ENCODE measurements at regions not wholly inside any gene's neighbourhood (a gene's known extent, or its start where the extent isn't known, plus 50 kb on each side); places are given as distances from the start of the nearest gene placed in this dataset.
A peak's percentile ranks its signal among the peaks of the same experiment; 100 is the strongest.
"Not testable (repeated sequence)": the region's sequence is repeated elsewhere in the genome, so short reads cannot be mapped to it uniquely, and the experiment has no call there.

- peak; percentile 5 for DNase-seq (ENCODE audit: low read depth)
These were observed 502.8 kb downstream of the REEP3 start for GRCh38 chr10:64023926-64024470.

DNA sequence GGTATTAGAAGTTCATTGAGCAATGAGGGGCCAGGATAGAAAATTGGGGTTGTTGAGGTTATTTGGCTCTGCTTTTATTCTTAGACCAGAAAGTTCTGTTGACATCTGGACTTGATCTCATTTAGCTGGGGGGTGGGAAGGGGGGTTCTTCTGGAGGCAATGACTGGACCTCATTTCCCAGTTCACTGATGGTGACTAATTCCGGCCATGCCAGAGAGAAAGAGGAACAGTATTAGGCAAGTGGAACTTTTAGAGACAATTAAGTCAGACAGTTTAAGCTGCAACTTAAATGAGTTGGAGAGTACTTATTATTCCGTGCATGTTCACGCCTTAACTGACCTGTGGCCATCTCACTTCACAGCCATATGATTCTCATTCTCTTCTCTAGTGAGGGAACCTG, 512.5 kb downstream of the REEP3 start:
- DNase-seq (ENCODE audit: low read depth), result peak; percentile 9

DNA sequence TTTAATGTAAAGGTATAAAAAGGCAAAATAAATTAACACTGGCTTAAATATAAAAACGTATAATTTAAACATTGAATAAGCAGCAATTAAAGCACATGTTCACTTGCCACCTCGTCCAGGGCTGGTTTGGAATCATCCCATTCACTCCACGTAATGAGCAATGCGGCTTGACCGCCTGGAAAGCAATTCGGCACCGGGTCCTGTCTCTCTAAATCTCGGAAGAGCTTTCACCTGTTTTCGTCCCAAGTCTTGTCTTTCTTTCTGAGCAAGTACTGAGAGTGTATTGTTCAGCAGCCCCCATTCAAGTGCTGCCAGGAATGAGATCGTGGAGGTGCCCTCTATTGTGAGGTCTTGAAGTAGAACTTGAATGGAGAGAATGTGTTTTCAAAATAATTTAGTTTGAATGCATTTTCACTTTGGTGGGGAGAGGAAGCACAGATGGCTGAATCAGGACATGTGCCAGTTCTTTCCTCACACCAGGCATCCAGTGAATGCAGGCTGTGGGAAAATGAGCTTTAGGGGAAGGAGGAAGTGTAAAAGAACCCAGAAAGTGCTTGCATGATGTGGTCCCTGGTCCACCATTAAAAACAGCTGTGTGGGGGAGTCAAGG, 515.2 kb downstream of the REEP3 start:
- no peak for DNase-seq (ENCODE audit: low read depth)

DNA sequence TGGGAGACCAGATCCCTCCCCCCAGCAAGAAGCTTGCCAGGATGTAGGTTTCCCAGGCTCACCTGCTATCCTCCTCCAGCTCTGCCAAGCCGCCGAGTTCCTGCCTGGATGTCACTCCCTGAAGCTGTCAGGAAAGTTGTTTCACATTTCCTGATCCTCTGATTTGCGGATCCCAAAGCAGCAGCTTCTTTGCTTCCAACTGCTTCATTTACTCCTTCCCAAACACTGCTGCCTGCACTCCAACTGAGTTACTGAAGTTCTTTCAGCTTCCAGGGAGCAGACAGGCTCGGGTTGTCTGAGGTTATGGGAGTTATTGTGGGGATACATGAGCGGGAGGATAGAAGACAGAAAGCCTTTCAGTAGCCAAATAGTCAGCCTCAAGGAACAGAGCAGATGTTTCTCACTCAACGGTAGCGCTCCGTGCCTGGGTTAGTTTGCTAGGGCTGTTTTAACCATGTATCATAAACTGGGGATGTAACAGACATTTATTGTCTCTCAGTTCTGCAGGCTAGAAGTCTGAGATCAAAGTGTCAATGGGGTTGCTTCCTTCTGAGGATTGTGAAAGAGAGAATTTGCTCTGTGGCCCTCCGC, 516.0 kb downstream of the REEP3 start:
- DNase-seq (ENCODE audit: low read depth), result peak; percentile 38

- DNase-seq (ENCODE audit: low read depth), result no peak
These were observed 516.9 kb downstream of the REEP3 start for GRCh38 chr10:64038107-64038506.

DNA sequence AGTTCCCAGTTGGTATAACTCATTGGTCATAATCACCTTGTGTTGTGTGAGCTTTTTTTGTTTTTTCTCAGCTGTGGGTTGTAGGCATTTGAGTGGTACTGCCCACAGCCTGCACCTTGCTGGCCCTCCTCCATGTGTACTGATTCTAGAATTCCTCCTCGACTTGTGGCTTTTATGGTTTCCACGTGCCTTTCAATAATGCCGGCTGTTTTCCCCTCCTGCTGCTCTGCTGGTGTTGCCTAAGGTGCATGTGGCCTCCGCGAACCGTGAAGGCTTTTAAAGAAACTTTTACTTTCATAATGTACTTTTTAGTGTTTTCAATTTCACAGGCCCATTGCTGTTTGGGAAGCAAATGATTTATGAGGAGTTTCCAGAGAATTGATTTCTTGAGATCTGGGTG, 518.0 kb downstream of the REEP3 start:
- DNase-seq (ENCODE audit: low read depth), result no peak

- DNase-seq (ENCODE audit: low read depth), result no peak
These were observed 519.6 kb downstream of the REEP3 start for GRCh38 chr10:64040781-64041180.

GRCh38 chr10:64041185-64041988, 520.2 kb downstream of the REEP3 start:
- peak; percentile 45 for DNase-seq (ENCODE audit: low read depth)

- no peak for DNase-seq (ENCODE audit: low read depth)
These were observed 520.8 kb downstream of the REEP3 start for GRCh38 chr10:64041989-64042490.

DNA sequence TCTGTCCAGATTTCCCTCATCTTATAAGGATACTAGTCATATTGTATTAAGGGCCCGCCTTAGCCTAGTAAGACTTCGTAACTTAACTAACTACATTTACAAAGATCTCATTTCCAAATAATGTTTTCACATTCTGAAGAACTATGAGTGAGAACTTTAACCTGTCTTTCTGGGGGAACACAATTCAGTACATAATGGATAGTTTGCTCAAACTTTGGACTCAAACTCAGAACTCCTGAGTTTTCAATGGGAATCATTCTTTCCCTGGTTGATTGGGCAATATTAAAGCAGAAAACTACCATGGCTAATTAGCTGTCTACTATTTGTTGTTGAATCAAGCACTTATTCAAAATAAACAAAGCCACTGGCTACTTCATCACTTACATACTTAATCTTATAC, 522.9 kb downstream of the REEP3 start:
- no peak for DNase-seq (ENCODE audit: low read depth)

DNA sequence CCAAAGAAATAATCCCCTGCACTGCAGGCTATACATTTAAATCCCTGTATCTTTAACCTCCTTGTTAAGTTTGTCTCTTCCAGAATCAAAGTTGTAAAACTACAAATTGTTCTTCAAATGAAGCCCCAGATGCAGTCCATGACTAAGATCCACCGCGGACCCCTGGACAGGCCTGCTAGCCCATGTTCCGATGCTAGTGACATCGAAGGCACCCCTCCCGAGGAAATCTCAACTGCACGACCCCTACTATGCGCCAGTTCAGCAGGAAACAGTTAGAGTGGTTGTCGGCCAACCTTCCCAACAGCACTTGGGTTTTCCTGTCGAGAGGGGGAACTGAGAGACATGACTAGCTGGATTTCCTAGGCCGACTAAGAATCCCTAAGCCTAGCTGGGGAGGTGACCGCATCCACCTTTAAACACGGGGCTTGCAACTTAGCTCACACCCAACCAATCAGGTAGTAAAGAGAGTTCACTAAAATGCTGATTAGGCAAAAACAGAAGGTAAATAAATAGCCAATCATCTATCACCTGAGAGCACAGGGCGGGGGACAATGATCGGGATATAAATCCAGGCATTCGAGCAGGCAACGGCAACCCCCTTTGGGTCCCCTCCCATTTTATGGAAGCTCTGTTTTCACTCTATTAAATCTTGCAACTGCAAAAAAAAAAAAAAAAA, 523.9 kb downstream of the REEP3 start:
- not testable (repeated sequence) for DNase-seq (ENCODE audit: low read depth)

- no peak for DNase-seq (ENCODE audit: low read depth)
These were observed 533.2 kb downstream of the REEP3 start for GRCh38 chr10:64054392-64054791.

DNA sequence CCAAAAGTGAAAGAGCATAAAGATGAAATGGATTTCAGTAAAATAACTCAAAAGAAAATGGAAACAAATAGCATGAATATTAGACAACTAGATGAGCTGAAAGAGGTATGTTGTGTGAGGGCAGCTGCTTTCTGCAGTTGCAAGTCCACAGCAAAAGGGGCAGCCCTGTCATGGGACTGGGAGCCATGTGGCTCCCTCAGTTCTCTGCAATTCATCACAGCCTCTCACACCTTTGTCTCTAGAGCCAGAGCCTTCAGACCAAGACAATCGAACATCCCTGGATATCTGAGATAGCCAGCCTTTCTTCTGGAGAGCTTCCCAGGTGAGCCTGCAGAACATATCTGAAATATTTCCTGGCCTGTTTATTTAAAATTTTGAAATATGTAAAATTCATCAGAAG, 538.7 kb downstream of the REEP3 start:
- DNase-seq (ENCODE audit: low read depth), result no peak

- DNase-seq (ENCODE audit: low read depth), result no peak
These were observed 539.2 kb downstream of the REEP3 start for GRCh38 chr10:64060389-64060788.

GRCh38 chr10:64062793-64063192, 541.6 kb downstream of the REEP3 start:
- no peak for DNase-seq (ENCODE audit: low read depth)

- peak; percentile 14 for DNase-seq (ENCODE audit: low read depth)
These were observed 545.9 kb downstream of the REEP3 start for GRCh38 chr10:64067009-64067606.

GRCh38 chr10:64067859-64068258, 546.7 kb downstream of the REEP3 start:
- no peak for DNase-seq (ENCODE audit: low read depth)

DNA sequence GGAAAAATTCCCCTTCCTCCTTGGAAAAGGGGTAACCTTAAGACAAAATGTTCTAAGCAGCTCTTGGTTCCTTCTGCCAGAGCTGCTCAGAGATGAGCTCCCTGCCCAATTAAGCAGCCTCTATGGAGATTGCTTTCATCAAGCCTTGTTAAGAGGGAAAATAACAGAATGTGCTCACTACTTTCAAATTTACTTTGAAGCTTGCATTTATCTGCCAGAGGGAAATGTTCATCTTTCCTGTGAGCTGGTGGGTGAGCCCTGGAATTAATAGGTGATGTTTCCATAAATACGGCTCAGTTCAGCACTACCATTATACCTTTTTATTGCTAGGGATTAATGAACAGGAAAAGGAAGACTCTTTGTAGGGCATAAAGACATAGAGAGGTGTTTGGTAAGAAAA, 549.0 kb downstream of the REEP3 start:
- DNase-seq (ENCODE audit: low read depth), result no peak

GRCh38 chr10:64071218-64071617, 550.0 kb downstream of the REEP3 start:
- peak; percentile 22 for DNase-seq (ENCODE audit: low read depth)

DNA sequence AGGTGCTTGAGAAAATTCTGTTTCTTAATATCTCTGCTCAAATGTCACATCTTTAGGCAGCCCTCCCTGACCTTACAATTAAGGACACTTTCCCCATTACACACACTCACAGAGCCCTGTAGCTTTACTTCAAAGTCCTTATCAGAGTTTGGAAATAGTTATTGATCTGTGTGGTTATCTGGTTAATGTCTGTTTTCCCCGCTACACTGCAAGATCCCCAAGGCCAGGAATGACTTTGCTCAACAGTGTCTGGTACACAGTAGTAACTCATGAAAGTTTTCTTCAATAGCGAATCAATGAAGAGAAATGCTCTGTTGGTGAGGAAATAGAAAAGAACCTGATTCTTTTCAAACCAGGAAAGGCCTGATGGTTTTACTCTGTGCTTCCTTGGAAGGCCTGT, 554.4 kb downstream of the REEP3 start:
- DNase-seq (ENCODE audit: low read depth), result no peak

- no peak for DNase-seq (ENCODE audit: low read depth)
These were observed 555.2 kb downstream of the REEP3 start for GRCh38 chr10:64076322-64076940.

All from RPMI7951 (cell line).